IPS-15b (cell line): ENCODE measurements at regions not wholly inside any gene's neighbourhood (a gene's known extent, or its start where the extent isn't known, plus 50 kb on each side); places are given as distances from the start of the nearest gene placed in this dataset.

Experiments
- H3K27me3 ChIP-seq: one replicate; pipeline ENCODE4 v1.6.1; 2013; ENCODE audit warnings: low read length; ENCODE audit not compliant: control insufficient read depth, insufficient read depth
- H3K36me3 ChIP-seq: one replicate; pipeline ENCODE4 v1.6.1; 2013; ENCODE audit warnings: low read length; ENCODE audit not compliant: control insufficient read depth, insufficient read depth
- H3K4me1 ChIP-seq: one replicate; pipeline ENCODE4 v1.6.1; 2013; ENCODE audit warnings: mild to moderate bottlenecking, low read length; ENCODE audit not compliant: control insufficient read depth, insufficient read depth
- H3K4me3 ChIP-seq: one replicate; pipeline ENCODE4 v1.5.1; 2013; ENCODE audit warnings: low read depth, low read length
- H3K9ac ChIP-seq: one replicate; pipeline ENCODE4 v1.6.1; 2013; ENCODE audit warnings: low read depth, mild to moderate bottlenecking, low read length
- H3K9me3 ChIP-seq: one replicate; pipeline ENCODE4 v1.6.1; 2013; ENCODE audit warnings: mild to moderate bottlenecking, low read length; ENCODE audit not compliant: control insufficient read depth, insufficient read depth

GRCh38 chr2:38432820-38433606 is 55.9 kb upstream of the ATL2 start:
- no peaks in the 10 kb centered on the region for H3K36me3 ChIP-seq
- H3K9ac ChIP-seq, result no peak overlapping the region
- H3K9me3 ChIP-seq, result no peaks in the 10 kb centered on the region
- no peaks in the 10 kb centered on the region for H3K27me3 ChIP-seq
- H3K4me3 ChIP-seq, result no peak overlapping the region
- H3K4me1 ChIP-seq, result peaks cover 10% of the 10 kb centered on the region

- H3K27me3 ChIP-seq, result no peaks in the 10 kb centered on the region
- no peak overlapping the region for H3K4me3 ChIP-seq
Observed at GRCh38 chr2:38430597-38431207, 53.6 kb upstream of the ATL2 start.

GRCh38 chr2:38430196-38430595 is 53.1 kb upstream of the ATL2 start:
- Histone ChIP-seq H3K9me3 (no peaks in the 10 kb centered on the region), H3K27me3 (no peaks in the 10 kb centered on the region), H3K9ac (peak overlapping the region; percentile 2), H3K4me3 (no peak overlapping the region), H3K4me1 (peaks cover 14% of the 10 kb centered on the region), H3K36me3 (no peaks in the 10 kb centered on the region)

More at GRCh38 chr2:38430597-38431207, 53.6 kb upstream of the ATL2 start:
- no peaks in the 10 kb centered on the region for H3K9me3 ChIP-seq
- peak overlapping the region; percentile 2 for H3K9ac ChIP-seq
- no peaks in the 10 kb centered on the region for H3K36me3 ChIP-seq
- peaks cover 14% of the 10 kb centered on the region for H3K4me1 ChIP-seq

- Histone ChIP-seq H3K36me3 (no peaks in the 10 kb centered on the region), H3K9me3 (no peaks in the 10 kb centered on the region), H3K4me1 (peaks cover 12% of the 10 kb centered on the region), H3K9ac (no peak overlapping the region), H3K4me3 (no peak overlapping the region), H3K27me3 (no peaks in the 10 kb centered on the region)
Observed at GRCh38 chr2:38427936-38428335, 50.9 kb upstream of the ATL2 start.

GRCh38 chr2:38427054-38427453 is 50.0 kb upstream of the ATL2 start:
- no peak overlapping the region for H3K4me3 ChIP-seq

More at GRCh38 chr2:38427054-38427453, 50.0 kb upstream of the ATL2 start:
- no peaks in the 10 kb centered on the region for H3K27me3 ChIP-seq
- H3K9ac ChIP-seq, result no peak overlapping the region
- no peaks in the 10 kb centered on the region for H3K36me3 ChIP-seq
- no peaks in the 10 kb centered on the region for H3K9me3 ChIP-seq
- H3K4me1 ChIP-seq, result peaks cover 5% of the 10 kb centered on the region
